Naive thymus-derived CD8-positive, alpha-beta T cell (primary cell): ENCODE measurements at regions not wholly inside any gene's neighbourhood (a gene's known extent, or its start where the extent isn't known, plus 50 kb on each side); places are given as distances from the start of the nearest gene placed in this dataset.

Source experiments
- ATAC-seq, 2 donors: fragments of 150-1000 bp; cut with Tn5 transposase in 1 of 2; sonication (Bioruptor Pico), chemical (Tn5 transposase) in 1 of 2; 1 replicate in 1 of 2; 2 replicates in 1 of 2; pipeline ENCODE4 v1.10.0; 2021; ENCODE audit warnings: mild to moderate bottlenecking in 2 of 2, moderate library complexity in 2 of 2
- POLR2A ChIA-PET: fragments of 350-600 bp; sonication (Branson Sonifier 250); formaldehyde crosslinking; loops from one replicate; lab custom pipeline; 2021; ENCODE audit warnings: antibody characterized with exemption; lab: Charles Lee
- DNase-seq, 10 donors: peaks; one replicate each; pipeline versions ENCODE4 v3.0.0 to v3.0.0-alpha.2; 2020 to 2022
- H3K27ac Mint-ChIP-seq, 10 donors: one replicate each; pipeline ENCODE4 v1.8.0; 2020 to 2022; ENCODE audit warnings: mild to moderate bottlenecking in 10 of 10, mixed read lengths in 10 of 10, moderate library complexity in 4 of 10, inconsistent platforms in 1 of 10
- H3K27me3 Mint-ChIP-seq, 5 donors: one replicate each; pipeline ENCODE4 v1.8.0; 2021 to 2022; ENCODE audit warnings: mixed read lengths in 5 of 5
- H3K36me3 Mint-ChIP-seq, 3 donors: one replicate each; pipeline ENCODE4 v1.8.0; 2020 to 2022; ENCODE audit warnings: mixed read lengths in 3 of 3, mild to moderate bottlenecking in 2 of 3, inconsistent platforms in 1 of 3
- H3K4me1 Mint-ChIP-seq, 4 donors: one replicate each; pipeline ENCODE4 v1.8.0; 2021 to 2022; ENCODE audit warnings: mixed read lengths in 4 of 4
- H3K4me3 Mint-ChIP-seq, 10 donors: one replicate each; pipeline ENCODE4 v1.8.0; 2020 to 2022; ENCODE audit warnings: mild to moderate bottlenecking in 10 of 10, mixed read lengths in 10 of 10, moderate library complexity in 6 of 10, inconsistent platforms in 1 of 10
- H3K9me3 Mint-ChIP-seq, 9 donors: one replicate each; pipeline ENCODE4 v1.8.0; 2020 to 2022; ENCODE audit warnings: mixed read lengths in 9 of 9, mild to moderate bottlenecking in 3 of 9, inconsistent platforms in 1 of 9, moderate library complexity in 1 of 9

DNA sequence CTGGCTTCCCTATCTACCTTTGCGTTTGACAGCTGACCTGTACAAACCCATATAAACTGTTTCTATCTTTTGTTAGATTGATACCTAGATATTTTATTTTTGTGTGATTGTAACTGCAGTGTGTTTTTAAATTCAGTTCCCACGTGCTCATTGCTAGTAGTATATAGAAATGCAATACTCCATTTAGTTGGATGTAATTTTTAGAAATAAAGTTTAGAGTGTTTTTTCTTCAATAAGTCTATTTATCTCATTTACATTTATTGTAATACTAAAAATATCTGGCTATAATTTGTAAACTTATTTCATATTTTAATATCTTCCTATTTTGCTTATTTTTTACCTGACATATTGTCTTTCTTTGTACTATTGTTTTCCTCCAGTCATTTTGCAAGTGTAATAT, 329.7 kb upstream of the ADARB2 start:
- DNase-seq (no peak), ATAC-seq (no peak)
- Mint-ChIP-seq H3K4me1 (no peaks in the 10 kb centered on the region), H3K9me3 (peaks cover 0 to 25% (median 10%) of the 10 kb centered on the region in 9 donors), H3K27me3 (peaks cover 0 to 4% (median 0%) of the 10 kb centered on the region in 5 donors), H3K27ac (no peak overlapping the region), H3K4me3 (no peak overlapping the region), H3K36me3 (no peaks in the 10 kb centered on the region)
- POLR2A ChIA-PET, result interaction anchor here (0.6 kb wide), 1 partner anchor 128 kb away, joined by 3 read pairs; no protein-coding TSS in a partner anchor

DNA sequence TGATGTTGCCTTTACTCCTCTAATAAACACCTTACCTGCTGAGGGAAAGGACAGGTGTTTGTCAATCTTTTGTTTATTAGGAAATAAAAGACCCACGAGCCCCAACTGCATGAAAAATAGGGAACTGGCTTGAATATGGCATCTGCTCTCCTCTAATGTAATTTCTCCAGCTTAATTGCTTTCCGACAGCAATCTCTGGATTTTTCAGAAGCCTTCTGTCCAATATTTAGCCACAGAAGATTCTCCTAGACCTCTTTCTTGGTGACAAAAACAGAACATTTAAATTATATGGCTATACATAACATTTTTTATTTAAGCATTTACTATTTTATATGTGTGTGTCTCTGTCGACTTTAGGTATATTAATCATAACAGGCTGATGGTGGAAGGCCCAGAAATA, 317.4 kb upstream of the ADARB2 start:
- Mint-ChIP-seq H3K36me3 (no peaks in the 10 kb centered on the region), H3K4me3 (no peak overlapping the region), H3K27me3 (peaks cover 0 to 28% (median 4%) of the 10 kb centered on the region in 5 donors), H3K27ac (no peak overlapping the region), H3K9me3 (peaks cover 0 to 19% (median 3%) of the 10 kb centered on the region in 9 donors), H3K4me1 (peaks cover 0 to 9% (median 0%) of the 10 kb centered on the region in 4 donors)
- DNase-seq, result no peak
- ATAC-seq, result no peak
- POLR2A ChIA-PET, result no interaction called here

DNA sequence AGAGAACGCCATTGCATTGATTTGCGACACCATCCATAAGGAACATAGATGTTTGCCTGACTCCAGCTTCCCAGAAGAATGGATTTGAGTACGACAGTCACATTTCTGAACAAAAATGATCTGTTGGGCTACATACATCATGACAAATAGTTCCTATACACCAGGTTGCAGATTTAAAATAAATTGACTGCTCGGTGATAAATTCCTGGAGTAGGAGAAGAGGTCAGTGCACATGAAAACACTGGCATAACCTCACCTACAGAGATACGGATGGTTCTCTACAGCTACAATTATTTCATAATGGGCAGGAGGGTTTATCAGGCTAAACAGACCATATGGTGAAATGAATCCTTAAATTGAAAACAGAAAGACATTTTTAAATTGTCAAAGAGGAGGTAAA, 316.5 kb upstream of the ADARB2 start:
- H3K27ac Mint-ChIP-seq, result no peak overlapping the region
- POLR2A ChIA-PET, result no interaction called here

DNA sequence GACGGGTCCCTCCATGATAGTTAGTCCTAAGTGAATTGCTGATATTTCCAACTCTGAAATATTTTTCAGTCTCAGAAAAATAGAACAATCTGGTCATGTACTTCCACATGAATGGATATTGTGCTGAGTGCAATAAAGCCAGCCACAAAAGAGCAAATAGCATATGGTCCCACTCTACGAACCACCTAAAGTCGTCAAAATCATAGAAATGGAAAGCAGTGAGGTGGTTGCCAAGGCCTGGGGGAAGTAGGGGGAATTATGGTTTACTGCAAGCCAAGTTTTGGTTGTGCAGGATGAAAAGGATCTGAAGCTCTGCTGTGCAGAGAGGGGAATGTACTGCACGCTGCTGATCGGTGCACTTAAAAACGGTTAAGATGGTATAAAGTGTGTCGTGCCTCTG, 313.8 kb upstream of the ADARB2 start:
- Mint-ChIP-seq H3K9me3 (peaks cover 0 to 32% (median 6%) of the 10 kb centered on the region in 9 donors), H3K36me3 (no peaks in the 10 kb centered on the region), H3K27me3 (peaks cover 0 to 10% (median 0%) of the 10 kb centered on the region in 5 donors), H3K4me1 (no peaks in the 10 kb centered on the region), H3K4me3 (no peak overlapping the region), H3K27ac (no peak overlapping the region)
- DNase-seq (no peak), ATAC-seq (no peak)
- POLR2A ChIA-PET, result no interaction called here

More for the DNA sequence above, 316.5 kb upstream of the ADARB2 start:
- peaks cover 0 to 26% (median 4%) of the 10 kb centered on the region in 9 donors for H3K9me3 Mint-ChIP-seq
- no peak overlapping the region for H3K4me3 Mint-ChIP-seq
- peaks cover 0 to 21% (median 2%) of the 10 kb centered on the region in 5 donors for H3K27me3 Mint-ChIP-seq
- no peak for DNase-seq
- H3K36me3 Mint-ChIP-seq, result no peaks in the 10 kb centered on the region
- H3K4me1 Mint-ChIP-seq, result peaks cover 0 to 5% (median 0%) of the 10 kb centered on the region in 4 donors
- no peak for ATAC-seq

DNA sequence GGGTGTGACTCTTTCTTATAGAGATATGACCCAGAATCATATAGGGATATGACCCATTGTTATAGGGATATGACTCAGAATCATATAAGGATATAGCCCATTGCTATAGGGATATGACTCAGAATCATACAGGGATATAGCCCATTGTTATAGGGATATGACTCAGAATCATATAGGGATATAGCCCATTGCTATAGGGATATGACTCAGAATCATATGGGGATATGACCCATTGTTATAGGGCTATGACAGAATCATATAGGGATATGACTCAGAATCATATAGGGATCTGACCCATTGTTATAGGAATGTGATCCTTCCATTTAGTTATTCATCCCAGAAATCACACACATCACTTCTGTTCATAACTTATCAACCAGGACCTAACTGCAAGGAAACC, 312.2 kb upstream of the ADARB2 start:
- DNase-seq (no peak), ATAC-seq (no peak)
- Mint-ChIP-seq H3K4me3 (no peak overlapping the region), H3K36me3 (no peaks in the 10 kb centered on the region), H3K27ac (no peak overlapping the region), H3K4me1 (no peaks in the 10 kb centered on the region), H3K27me3 (peaks cover 0 to 10% (median 0%) of the 10 kb centered on the region in 5 donors), H3K9me3 (peaks cover 0 to 32% (median 6%) of the 10 kb centered on the region in 9 donors)
- POLR2A ChIA-PET, result no interaction called here

DNA sequence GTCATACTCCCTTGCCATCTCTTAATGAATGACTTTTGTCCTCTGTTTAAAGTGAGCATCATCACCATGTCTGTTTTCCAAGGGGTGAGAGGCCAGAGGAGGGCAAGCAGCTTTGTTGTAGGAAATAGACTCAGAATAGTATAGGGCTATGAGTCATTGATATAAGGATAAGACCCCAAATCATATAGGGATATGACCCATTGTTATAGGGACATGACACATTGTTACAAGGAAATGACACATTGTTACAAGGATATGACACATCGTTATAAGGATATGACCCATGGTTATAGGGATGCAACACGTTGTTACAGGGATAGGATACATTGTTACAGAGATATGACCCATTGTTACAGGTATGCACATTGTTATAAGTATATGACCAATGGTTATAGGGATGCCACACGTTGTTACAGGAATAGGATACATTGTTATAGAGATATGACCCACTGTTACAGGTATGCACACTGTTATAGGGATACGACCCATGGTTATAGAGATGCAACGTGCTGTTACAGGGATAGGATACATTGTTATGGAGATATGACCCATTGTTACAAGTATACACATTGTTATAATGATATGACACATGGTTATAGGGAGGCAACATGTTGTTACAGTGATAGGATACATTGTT, 311.1 kb upstream of the ADARB2 start:
- POLR2A ChIA-PET, result no interaction called here
- Mint-ChIP-seq H3K27me3 (peaks cover 0 to 8% (median 0%) of the 10 kb centered on the region in 5 donors), H3K9me3 (peaks cover 0 to 32% (median 6%) of the 10 kb centered on the region in 9 donors), H3K27ac (no peak overlapping the region), H3K4me1 (no peaks in the 10 kb centered on the region), H3K36me3 (no peaks in the 10 kb centered on the region), H3K4me3 (no peak overlapping the region)
- ATAC-seq (no peak), DNase-seq (no peak)

DNA sequence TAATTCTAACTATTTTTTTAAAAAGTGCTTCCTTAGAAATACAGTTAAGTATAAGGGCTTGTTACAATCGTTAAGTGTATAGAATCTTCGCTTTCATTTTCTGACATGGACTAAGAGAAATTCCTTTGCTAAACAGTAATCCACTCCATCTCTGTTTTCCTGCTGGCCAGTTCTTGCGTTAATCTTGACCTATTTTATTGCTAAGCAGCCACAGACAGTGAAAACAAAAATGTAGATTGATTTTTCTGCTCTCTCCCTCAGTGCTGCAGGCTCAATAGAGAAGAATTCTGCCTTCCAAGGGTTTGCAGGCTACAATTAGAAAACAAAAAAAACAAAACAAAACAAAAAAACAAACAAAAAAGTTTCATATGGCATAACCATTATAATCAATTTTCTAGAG, 310.4 kb upstream of the ADARB2 start:
- Mint-ChIP-seq H3K4me1 (no peaks in the 10 kb centered on the region), H3K4me3 (no peak overlapping the region), H3K9me3 (peaks cover 0 to 32% (median 6%) of the 10 kb centered on the region in 9 donors), H3K36me3 (no peaks in the 10 kb centered on the region), H3K27ac (no peak overlapping the region), H3K27me3 (peaks cover 0 to 5% (median 0%) of the 10 kb centered on the region in 5 donors)
- POLR2A ChIA-PET, result no interaction called here
- ATAC-seq, result no peak
- DNase-seq, result no peak

DNA sequence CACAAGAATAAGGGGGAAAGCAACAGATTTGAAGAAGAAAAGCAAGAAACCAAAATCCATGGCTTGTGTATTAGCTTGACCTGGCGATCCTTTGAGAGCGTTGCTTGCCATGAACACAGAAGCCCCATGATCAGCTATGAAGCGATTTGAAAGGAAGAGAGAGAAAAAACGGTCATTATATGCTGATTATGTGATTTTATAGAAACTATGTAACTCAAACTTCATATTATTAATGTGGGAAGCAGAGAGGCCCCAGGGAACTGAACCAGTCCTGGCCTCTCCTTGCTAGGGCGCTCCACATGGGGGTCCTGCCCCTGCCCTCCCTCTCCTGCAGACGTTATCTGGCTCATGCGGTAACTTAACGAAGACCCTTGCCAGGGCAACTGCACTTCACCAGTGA, 306.1 kb upstream of the ADARB2 start:
- Mint-ChIP-seq H3K9me3 (peaks cover 0 to 10% (median 0%) of the 10 kb centered on the region in 9 donors), H3K27me3 (peaks cover 0 to 10% (median 2%) of the 10 kb centered on the region in 5 donors), H3K4me3 (no peak overlapping the region), H3K27ac (no peak overlapping the region), H3K4me1 (peaks cover 0 to 4% (median 0%) of the 10 kb centered on the region in 4 donors), H3K36me3 (no peaks in the 10 kb centered on the region)
- DNase-seq (no peak), ATAC-seq (no peak)
- POLR2A ChIA-PET, result interaction anchor here (0.6 kb wide), 1 partner anchor 113 kb away, joined by 4 read pairs; no protein-coding TSS in a partner anchor

DNA sequence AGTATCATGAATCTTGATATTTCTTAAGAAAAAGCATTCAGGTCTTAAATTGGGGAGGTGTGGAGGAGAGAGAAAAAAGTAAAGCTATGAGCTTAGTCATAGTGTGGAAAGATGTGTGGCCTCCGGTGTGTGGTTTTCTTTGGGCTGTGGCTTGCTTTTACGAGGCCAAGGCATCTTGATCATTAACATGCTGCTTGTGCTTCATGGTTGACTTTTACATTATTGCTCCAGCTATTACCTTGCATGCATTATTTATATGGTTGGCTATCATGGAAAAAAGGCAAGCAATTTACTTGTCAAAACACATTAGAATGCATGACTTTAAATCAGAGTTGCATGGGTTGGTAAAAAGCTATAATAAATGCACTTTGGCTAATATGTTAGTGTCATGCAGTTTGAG, 300.7 kb upstream of the ADARB2 start:
- no peak overlapping the region for H3K4me3 Mint-ChIP-seq
- ATAC-seq (no peak), DNase-seq (no peak)
- peaks cover 0 to 12% (median 5%) of the 10 kb centered on the region in 9 donors for H3K9me3 Mint-ChIP-seq
- POLR2A ChIA-PET, result no interaction called here
- peaks cover 0 to 19% (median 2%) of the 10 kb centered on the region in 5 donors for H3K27me3 Mint-ChIP-seq
- H3K4me1 Mint-ChIP-seq, result peaks cover 0 to 4% (median 0%) of the 10 kb centered on the region in 4 donors
- no peaks in the 10 kb centered on the region for H3K36me3 Mint-ChIP-seq
- H3K27ac Mint-ChIP-seq, result no peak overlapping the region

DNA sequence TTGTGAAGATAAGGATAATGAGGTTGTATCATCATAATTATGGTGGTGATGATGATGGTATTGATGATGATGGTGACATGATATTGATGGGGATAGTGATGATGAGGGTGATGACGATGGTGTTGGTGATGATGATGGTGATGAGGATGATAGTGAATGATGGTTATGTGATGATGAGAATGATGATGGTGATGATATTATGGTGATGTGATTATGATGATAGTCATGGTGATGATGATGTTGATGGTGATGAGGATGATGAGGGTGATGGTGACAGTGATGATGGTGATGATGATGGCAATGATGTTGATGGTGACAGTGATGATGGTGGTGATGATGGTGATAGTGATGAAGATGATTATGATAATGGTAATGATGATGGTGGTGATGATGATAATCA, 299.9 kb upstream of the ADARB2 start:
- Mint-ChIP-seq H3K36me3 (no peaks in the 10 kb centered on the region), H3K4me3 (no peak overlapping the region), H3K4me1 (peaks cover 0 to 4% (median 0%) of the 10 kb centered on the region in 4 donors), H3K27me3 (peaks cover 0 to 19% (median 2%) of the 10 kb centered on the region in 5 donors), H3K9me3 (peaks cover 0 to 12% (median 5%) of the 10 kb centered on the region in 9 donors), H3K27ac (no peak overlapping the region)
- no peak for ATAC-seq
- POLR2A ChIA-PET, result no interaction called here
- no peak for DNase-seq

DNA sequence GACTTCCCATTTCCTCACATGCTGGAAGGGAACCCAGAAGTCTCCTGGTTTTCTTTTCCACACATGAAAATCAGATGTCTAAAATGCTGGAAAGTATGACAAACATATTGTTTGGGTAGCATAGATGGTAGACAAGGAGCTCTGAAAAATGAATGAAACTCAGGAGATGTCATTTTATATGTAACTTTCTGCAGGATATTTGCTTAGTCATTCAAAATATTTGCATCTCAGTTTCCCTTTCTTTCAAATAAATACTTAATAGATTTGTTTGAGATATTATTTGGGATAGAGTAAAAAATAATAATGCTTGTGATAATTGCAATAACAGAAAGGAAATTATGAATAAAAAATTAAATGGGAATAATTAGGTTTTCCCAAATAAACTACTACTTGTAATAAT, 298.9 kb upstream of the ADARB2 start:
- POLR2A ChIA-PET, result no interaction called here

DNA sequence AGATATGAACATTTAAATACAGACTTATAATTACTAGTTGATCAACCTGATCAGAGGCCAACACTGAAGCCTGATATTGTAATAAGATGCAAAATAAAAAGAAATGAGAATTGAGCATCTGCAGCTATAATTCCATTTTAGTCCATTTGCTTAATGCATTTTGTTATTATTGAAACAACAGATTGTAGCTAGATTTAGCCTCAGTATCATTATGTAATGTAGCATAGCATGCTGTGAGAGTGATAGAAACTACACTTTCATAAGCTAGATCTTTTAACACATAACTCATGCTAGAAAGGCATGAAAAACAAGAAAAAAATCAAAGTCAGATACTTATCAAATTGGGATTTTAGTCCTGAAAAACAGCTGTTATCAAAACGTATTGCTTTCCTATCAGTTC, 292.7 kb upstream of the ADARB2 start:
- no peak overlapping the region for H3K27ac Mint-ChIP-seq
- DNase-seq (no peak), ATAC-seq (no peak)
- POLR2A ChIA-PET, result no interaction called here
- no peak overlapping the region for H3K4me3 Mint-ChIP-seq
- peaks cover 0 to 8% (median 4%) of the 10 kb centered on the region in 5 donors for H3K27me3 Mint-ChIP-seq
- no peaks in the 10 kb centered on the region for H3K36me3 Mint-ChIP-seq
- peaks cover 0 to 9% (median 2%) of the 10 kb centered on the region in 9 donors for H3K9me3 Mint-ChIP-seq
- H3K4me1 Mint-ChIP-seq, result no peaks in the 10 kb centered on the region

More for the DNA sequence above, 298.9 kb upstream of the ADARB2 start:
- Mint-ChIP-seq H3K27ac (no peak overlapping the region), H3K4me1 (no peaks in the 10 kb centered on the region), H3K4me3 (no peak overlapping the region), H3K27me3 (peaks cover 0 to 19% (median 5%) of the 10 kb centered on the region in 5 donors), H3K36me3 (no peaks in the 10 kb centered on the region), H3K9me3 (peaks cover 0 to 16% (median 5%) of the 10 kb centered on the region in 9 donors)
- no peak for DNase-seq
- no peak for ATAC-seq

DNA sequence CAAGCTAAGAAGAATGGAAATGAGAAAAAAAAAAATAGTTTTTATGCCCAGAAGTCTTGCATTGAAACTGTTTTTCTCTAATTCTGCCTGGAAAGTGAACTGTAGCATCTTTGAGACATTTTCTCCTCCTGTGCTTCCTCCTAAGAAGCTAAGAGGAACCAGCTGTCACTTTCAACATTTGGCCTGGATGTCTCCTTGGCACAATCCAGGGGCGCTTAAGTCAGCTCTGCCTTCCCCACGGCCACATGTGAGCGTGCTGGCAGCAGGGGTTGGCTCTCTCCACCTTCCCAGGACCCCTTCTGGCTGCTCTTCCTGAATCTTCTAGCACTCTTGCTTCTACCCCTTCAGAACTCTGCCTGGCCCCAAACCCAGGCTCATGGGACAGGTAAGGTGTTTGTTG, 289.6 kb upstream of the ADARB2 start:
- H3K4me3 Mint-ChIP-seq, result no peak overlapping the region
- peaks cover 0 to 2% (median 0%) of the 10 kb centered on the region in 4 donors for H3K4me1 Mint-ChIP-seq
- no peaks in the 10 kb centered on the region for H3K36me3 Mint-ChIP-seq
- peaks cover 0 to 12% (median 6%) of the 10 kb centered on the region in 5 donors for H3K27me3 Mint-ChIP-seq
- no peak overlapping the region for H3K27ac Mint-ChIP-seq
- POLR2A ChIA-PET, result no interaction called here
- H3K9me3 Mint-ChIP-seq, result peaks cover 0 to 1% (median 0%) of the 10 kb centered on the region in 9 donors
- no peak for ATAC-seq
- no peak for DNase-seq
